ENCODE measurements at regions not wholly inside any gene's neighbourhood (a gene's known extent, or its start where the extent isn't known, plus 50 kb on each side); places are given as distances from the start of the nearest gene placed in this dataset.

GRCh38 chr6:120164531-120164930 is 815.0 kb upstream of the MAN1A1 start:
- CTCF ChIA-PET: no interaction called here
- BruUV-seq (replicated peaks): no TSS peak
- peaks cover 3% of the 10 kb centered on the region for H3K9me3 Mint-ChIP-seq (ENCODE audit: low read depth, unreplicated experiment)
- H3K27ac Mint-ChIP-seq (ENCODE audit: unreplicated experiment): no peak overlapping the region
- no peak overlapping the region for H3K4me3 Mint-ChIP-seq (ENCODE audit: low read depth, unreplicated experiment)
- DNase-seq: no peak
- TF ChIP-seq, protein P1, sequence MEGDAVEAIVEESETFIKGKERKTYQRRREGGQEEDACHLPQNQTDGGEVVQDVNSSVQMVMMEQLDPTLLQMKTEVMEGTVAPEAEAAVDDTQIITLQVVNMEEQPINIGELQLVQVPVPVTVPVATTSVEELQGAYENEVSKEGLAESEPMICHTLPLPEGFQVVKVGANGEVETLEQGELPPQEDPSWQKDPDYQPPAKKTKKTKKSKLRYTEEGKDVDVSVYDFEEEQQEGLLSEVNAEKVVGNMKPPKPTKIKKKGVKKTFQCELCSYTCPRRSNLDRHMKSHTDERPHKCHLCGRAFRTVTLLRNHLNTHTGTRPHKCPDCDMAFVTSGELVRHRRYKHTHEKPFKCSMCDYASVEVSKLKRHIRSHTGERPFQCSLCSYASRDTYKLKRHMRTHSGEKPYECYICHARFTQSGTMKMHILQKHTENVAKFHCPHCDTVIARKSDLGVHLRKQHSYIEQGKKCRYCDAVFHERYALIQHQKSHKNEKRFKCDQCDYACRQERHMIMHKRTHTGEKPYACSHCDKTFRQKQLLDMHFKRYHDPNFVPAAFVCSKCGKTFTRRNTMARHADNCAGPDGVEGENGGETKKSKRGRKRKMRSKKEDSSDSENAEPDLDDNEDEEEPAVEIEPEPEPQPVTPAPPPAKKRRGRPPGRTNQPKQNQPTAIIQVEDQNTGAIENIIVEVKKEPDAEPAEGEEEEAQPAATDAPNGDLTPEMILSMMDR (IDR thresholded peaks at IDR 0.05; ENCODE audit: unreplicated experiment): no peak
- no peaks in the 10 kb centered on the region for H3K27me3 Mint-ChIP-seq (ENCODE audit: unreplicated experiment)
- H3K36me3 Mint-ChIP-seq (ENCODE audit: insufficient read depth, unreplicated experiment): no peaks in the 10 kb centered on the region
- intact Hi-C loops (cut with micrococcal nuclease; ENCODE audit: unreplicated experiment): no loop called here
- H3K4me1 Mint-ChIP-seq (ENCODE audit: low read depth, unreplicated experiment): peaks cover 9% of the 10 kb centered on the region

DNA sequence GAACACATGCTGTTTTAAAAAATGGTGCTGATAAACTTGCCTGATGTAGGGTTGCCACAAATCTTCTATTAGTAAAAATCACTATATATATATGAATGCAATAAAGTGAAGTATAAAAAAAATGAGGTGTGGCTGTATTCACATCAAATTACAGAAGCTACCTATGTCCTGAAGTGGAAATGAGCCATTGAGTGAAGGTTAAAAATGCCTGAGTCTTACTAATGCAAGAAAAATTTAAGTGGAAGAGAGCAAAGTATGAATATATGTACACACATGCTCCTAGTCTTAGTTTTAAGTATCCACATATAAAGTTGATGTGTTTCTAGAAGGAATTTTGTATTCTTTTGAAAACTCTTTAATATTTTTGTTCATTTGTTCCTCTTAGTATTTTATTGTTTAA is 808.3 kb upstream of the MAN1A1 start:
- Mint-ChIP-seq H3K4me1 (ENCODE audit: low read depth, unreplicated experiment) (no peaks in the 10 kb centered on the region), H3K27me3 (ENCODE audit: unreplicated experiment) (no peaks in the 10 kb centered on the region), H3K9me3 (ENCODE audit: low read depth, unreplicated experiment) (no peaks in the 10 kb centered on the region), H3K27ac (ENCODE audit: unreplicated experiment) (no peak overlapping the region), H3K4me3 (ENCODE audit: low read depth, unreplicated experiment) (no peak overlapping the region), H3K36me3 (ENCODE audit: insufficient read depth, unreplicated experiment) (no peaks in the 10 kb centered on the region)
- no peak for DNase-seq
- intact Hi-C loops (cut with micrococcal nuclease; ENCODE audit: unreplicated experiment): no loop called here
- TF ChIP-seq, protein P1 (IDR thresholded peaks at IDR 0.05; ENCODE audit: unreplicated experiment): no peak
- BruUV-seq (replicated peaks): no TSS peak
- CTCF ChIA-PET: no interaction called here

GRCh38 chr6:120147071-120147871 is 797.7 kb upstream of the MAN1A1 start:
- BruUV-seq (replicated peaks): no TSS peak
- Mint-ChIP-seq H3K27me3 (ENCODE audit: unreplicated experiment) (no peaks in the 10 kb centered on the region), H3K4me1 (ENCODE audit: low read depth, unreplicated experiment) (no peaks in the 10 kb centered on the region), H3K9me3 (ENCODE audit: low read depth, unreplicated experiment) (peaks cover 21% of the 10 kb centered on the region), H3K27ac (ENCODE audit: unreplicated experiment) (no peak overlapping the region), H3K36me3 (ENCODE audit: insufficient read depth, unreplicated experiment) (no peaks in the 10 kb centered on the region), H3K4me3 (ENCODE audit: low read depth, unreplicated experiment) (no peak overlapping the region)
- DNase-seq: no peak
- intact Hi-C loops (cut with micrococcal nuclease; ENCODE audit: unreplicated experiment): no loop called here
- CTCF ChIA-PET: no interaction called here
- TF ChIP-seq, protein P1 (IDR thresholded peaks at IDR 0.05; ENCODE audit: unreplicated experiment): no peak

GRCh38 chr6:120141601-120142000 is 792.0 kb upstream of the MAN1A1 start:
- CTCF ChIA-PET: no interaction called here
- intact Hi-C loops (cut with micrococcal nuclease; ENCODE audit: unreplicated experiment): no loop called here
- Mint-ChIP-seq H3K27ac (ENCODE audit: unreplicated experiment) (no peak overlapping the region), H3K4me3 (ENCODE audit: low read depth, unreplicated experiment) (no peak overlapping the region), H3K27me3 (ENCODE audit: unreplicated experiment) (no peaks in the 10 kb centered on the region), H3K36me3 (ENCODE audit: insufficient read depth, unreplicated experiment) (no peaks in the 10 kb centered on the region), H3K4me1 (ENCODE audit: low read depth, unreplicated experiment) (no peaks in the 10 kb centered on the region), H3K9me3 (ENCODE audit: low read depth, unreplicated experiment) (peaks cover 2% of the 10 kb centered on the region)
- no peak for DNase-seq
- TF ChIP-seq, protein P1 (IDR thresholded peaks at IDR 0.05; ENCODE audit: unreplicated experiment): no peak
- no TSS peak for BruUV-seq (replicated peaks)

All from Calu3 (cell line).